Spleen (tissue), 7 donors: ENCODE measurements at regions not wholly inside any gene's neighbourhood (a gene's known extent, or its start where the extent isn't known, plus 50 kb on each side); places are given as distances from the start of the nearest gene placed in this dataset.

Experiments
- POLR2A ChIP-seq, 3 donors: fragments of 450-650 bp; IDR thresholded peaks; one replicate each; pipeline ENCODE4 v1.5.1; 2017; ENCODE audit warnings: antibody characterized with exemption in 3 of 3, mild to moderate bottlenecking in 1 of 3
- TF ChIP-seq, protein P1 (sequence below), 11 experiments: fragments of 200-600 bp in 7 of 11; fragments of 450-650 bp in 4 of 11; sonication (generic) in 4 of 11; IDR thresholded peaks in 8 of 11; conservative IDR thresholded peaks in 3 of 11; 1 replicate in 7 of 11; 2 replicates in 4 of 11; pipeline versions ENCODE4 v1.4.0 to v1.8.0; 2016 to 2021; ENCODE audit warnings: antibody characterized with exemption in 11 of 11, inconsistent platforms in 4 of 11, mild to moderate bottlenecking in 1 of 11
- donor health status: DM: no; HTN: no; CAD: no; lungs with moderate emphysema.
- donor health status: DM: no; HTN: no; CAD: no.
- donor health status: DM: no; HTN: no; CAD: no.

GRCh38 chr5:62741761-62742160 is 163.1 kb downstream of the LRRC70 start:
- no peak for TF ChIP-seq POLR2A (IDR thresholded peaks at IDR 0.05)
- TF ChIP-seq, protein P1, sequence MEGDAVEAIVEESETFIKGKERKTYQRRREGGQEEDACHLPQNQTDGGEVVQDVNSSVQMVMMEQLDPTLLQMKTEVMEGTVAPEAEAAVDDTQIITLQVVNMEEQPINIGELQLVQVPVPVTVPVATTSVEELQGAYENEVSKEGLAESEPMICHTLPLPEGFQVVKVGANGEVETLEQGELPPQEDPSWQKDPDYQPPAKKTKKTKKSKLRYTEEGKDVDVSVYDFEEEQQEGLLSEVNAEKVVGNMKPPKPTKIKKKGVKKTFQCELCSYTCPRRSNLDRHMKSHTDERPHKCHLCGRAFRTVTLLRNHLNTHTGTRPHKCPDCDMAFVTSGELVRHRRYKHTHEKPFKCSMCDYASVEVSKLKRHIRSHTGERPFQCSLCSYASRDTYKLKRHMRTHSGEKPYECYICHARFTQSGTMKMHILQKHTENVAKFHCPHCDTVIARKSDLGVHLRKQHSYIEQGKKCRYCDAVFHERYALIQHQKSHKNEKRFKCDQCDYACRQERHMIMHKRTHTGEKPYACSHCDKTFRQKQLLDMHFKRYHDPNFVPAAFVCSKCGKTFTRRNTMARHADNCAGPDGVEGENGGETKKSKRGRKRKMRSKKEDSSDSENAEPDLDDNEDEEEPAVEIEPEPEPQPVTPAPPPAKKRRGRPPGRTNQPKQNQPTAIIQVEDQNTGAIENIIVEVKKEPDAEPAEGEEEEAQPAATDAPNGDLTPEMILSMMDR (IDR thresholded peaks at IDR 0.05 in 8 of 11, conservative IDR thresholded peaks at IDR 0.05 in 3 of 11) = no peak
